IMR-90 (cell line): ENCODE measurements at regions not wholly inside any gene's neighbourhood (a gene's known extent, or its start where the extent isn't known, plus 50 kb on each side); places are given as distances from the start of the nearest gene placed in this dataset.

Source experiments
- ATAC-seq: fragments of 200-7000 bp; cut with Tn5 transposase; 2 replicates; pipeline ENCODE4 v1.9.1; 2020; ENCODE audit warnings: low read depth, mild to moderate bottlenecking, moderate library complexity
- BruUV-seq: library from RNA; stranded (reverse); fragments of 400-500 nt; replicated peaks from 2 replicates; lab custom pipeline; 2021; lab: Mats Ljungman, UMichigan
- CTCF ChIA-PET: fragments of 300-600 bp; formaldehyde crosslinking; extraction: SDS; loops from one replicate; lab custom pipeline; 2021; ENCODE audit warnings: antibody characterized with exemption; lab: Yijun Ruan, JAX
- POLR2A ChIA-PET: fragments of 300-600 bp; sonication (Branson Sonifier 250); formaldehyde crosslinking; loops from one replicate; lab custom pipeline; 2022; ENCODE audit warnings: antibody characterized with exemption; ENCODE audit not compliant: unreplicated experiment; lab: Charles Lee
- DNase-seq: peaks from one replicate; pipeline ENCODE4 v3.0.0; 2013
- H2AFZ ChIP-seq: replicated peaks from 2 replicates; pipeline ENCODE3; 2013; ENCODE audit warnings: low read length, mild to moderate bottlenecking; ENCODE audit not compliant: poor library complexity
- H2AK5ac ChIP-seq: 2 replicates; pipeline ENCODE4 v1.6.1; 2013; ENCODE audit warnings: low read depth, low read length, inconsistent platforms
- H2AK9ac ChIP-seq: replicated peaks from 2 replicates; pipeline ENCODE3; 2013; ENCODE audit warnings: mild to moderate bottlenecking, low read depth, low read length, moderate library complexity; ENCODE audit not compliant: poor library complexity
- H2BK120ac ChIP-seq: 2 replicates; pipeline ENCODE4 v1.6.1; 2013; ENCODE audit warnings: low read depth, low read length, inconsistent platforms
- H2BK15ac ChIP-seq: 3 replicates; pipeline ENCODE4 v1.6.1; 2013; ENCODE audit warnings: low read depth, low read length, inconsistent platforms
- H2BK20ac ChIP-seq: 2 replicates; pipeline ENCODE4 v1.6.1; 2013; ENCODE audit warnings: low read depth, mild to moderate bottlenecking, inconsistent platforms, low read length, moderate library complexity
- H2BK5ac ChIP-seq: 2 replicates; pipeline ENCODE4 v1.6.1; 2013; ENCODE audit warnings: mild to moderate bottlenecking, low read depth, low read length, inconsistent platforms; ENCODE audit not compliant: poor library complexity, severe bottlenecking
- H3K14ac ChIP-seq: replicated peaks from 2 replicates; pipeline ENCODE4 v1.6.1; 2013; ENCODE audit warnings: low read depth, low read length, inconsistent platforms
- H3K18ac ChIP-seq: 2 replicates; pipeline ENCODE4 v1.6.1; 2013; ENCODE audit warnings: low read depth, low read length, control low read depth
- H3K23ac ChIP-seq: 2 replicates; pipeline ENCODE4 v1.6.1; 2013; ENCODE audit warnings: low read depth, low read length, inconsistent platforms
- H3K27ac ChIP-seq: 2 replicates; pipeline ENCODE4 v1.5.1; 2013; ENCODE audit warnings: mild to moderate bottlenecking, control low read depth, low read length; ENCODE audit not compliant: insufficient read depth
- H3K27me3 ChIP-seq: 2 replicates; pipeline ENCODE4 v1.6.1; 2013; ENCODE audit warnings: low read length; ENCODE audit not compliant: control insufficient read depth, insufficient read depth
- H3K36me3 ChIP-seq: 2 replicates; pipeline ENCODE4 v1.6.1; 2013; ENCODE audit warnings: low read length, mixed read lengths; ENCODE audit not compliant: control insufficient read depth, insufficient read depth
- H3K4ac ChIP-seq: 2 replicates; pipeline ENCODE4 v1.6.1; 2013; ENCODE audit warnings: low read depth, low read length, inconsistent platforms
- H3K4me1 ChIP-seq: 2 replicates; pipeline ENCODE4 v1.6.1; 2013; ENCODE audit warnings: low read length, mixed read lengths; ENCODE audit not compliant: control insufficient read depth, insufficient read depth
- H3K4me2 ChIP-seq: 2 replicates; pipeline ENCODE4 v1.6.1; 2013; ENCODE audit warnings: low read depth, mild to moderate bottlenecking, control low read depth, low read length, moderate library complexity
- H3K4me3 ChIP-seq: 2 replicates; pipeline ENCODE4 v1.5.1; 2013; ENCODE audit warnings: low read depth, mild to moderate bottlenecking, control low read depth, low read length, moderate library complexity; ENCODE audit not compliant: insufficient read depth
- H3K56ac ChIP-seq: 2 replicates; pipeline ENCODE4 v1.6.1; 2013; ENCODE audit warnings: low read length, inconsistent platforms; ENCODE audit not compliant: insufficient read depth; ENCODE audit errors: extremely low read depth
- H3K79me1 ChIP-seq, 2 experiments: 2 replicates each; pipeline ENCODE4 v1.6.1; 2013; ENCODE audit warnings: low read length in 2 of 2, inconsistent platforms in 1 of 2, low read depth in 1 of 2
- H3K9ac ChIP-seq: 2 replicates; pipeline ENCODE4 v1.6.1; 2013; ENCODE audit warnings: low read depth, low read length, control low read depth
- H3K9me1 ChIP-seq: 2 replicates; pipeline ENCODE4 v1.6.1; 2013; ENCODE audit warnings: low read length, inconsistent platforms; ENCODE audit not compliant: insufficient read depth
- H3K9me3 ChIP-seq: 2 replicates; pipeline ENCODE4 v1.6.1; 2013; ENCODE audit warnings: low read length; ENCODE audit not compliant: control insufficient read depth, insufficient read depth
- H4K20me1 ChIP-seq: 2 replicates; pipeline ENCODE4 v1.6.1; 2013; ENCODE audit warnings: low read length, inconsistent platforms; ENCODE audit not compliant: insufficient read depth
- H4K5ac ChIP-seq: 2 replicates; pipeline ENCODE4 v1.6.1; 2013; ENCODE audit warnings: mild to moderate bottlenecking, low read depth, low read length, control low read depth
- H4K8ac ChIP-seq, 2 experiments: 2 replicates each; pipeline ENCODE4 v1.6.1; 2013; ENCODE audit warnings: low read depth in 2 of 2, low read length in 2 of 2, control low read depth in 1 of 2, inconsistent platforms in 1 of 2
- H4K91ac ChIP-seq: 2 replicates; pipeline ENCODE4 v1.6.1; 2013; ENCODE audit warnings: low read depth, low read length, inconsistent platforms; ENCODE audit not compliant: insufficient read depth
- CEBPB ChIP-seq: IDR thresholded peaks from 2 replicates; pipeline ENCODE4 v1.6.1; 2012; ENCODE audit warnings: low read depth, low read length, improper control_type of control experiment
- CHD1 ChIP-seq: IDR thresholded peaks from 2 replicates; pipeline ENCODE4 v1.6.1; 2012; ENCODE audit warnings: low read depth, low read length, improper control_type of control experiment
- MAFK ChIP-seq: IDR thresholded peaks from 2 replicates; pipeline ENCODE4 v1.6.1; 2012; ENCODE audit warnings: low read depth, low read length, improper control_type of control experiment
- MAZ ChIP-seq: IDR thresholded peaks from 2 replicates; pipeline ENCODE4 v1.6.1; 2012; ENCODE audit warnings: low read depth, mild to moderate bottlenecking, low read length, improper control_type of control experiment, moderate library complexity, borderline replicate concordance
- MXI1 ChIP-seq: IDR thresholded peaks from 2 replicates; pipeline ENCODE4 v1.6.1; 2012; ENCODE audit warnings: low read depth, mild to moderate bottlenecking, low read length, moderate library complexity, borderline replicate concordance
- NFE2L2 ChIP-seq: fragments of 150-350 bp; IDR thresholded peaks from 2 replicates; pipeline ENCODE4 v1.6.1; 2016; ENCODE audit warnings: low read depth, mild to moderate bottlenecking, low read length
- POLR2A ChIP-seq: IDR thresholded peaks from 2 replicates; pipeline ENCODE4 v1.6.1; 2012; ENCODE audit warnings: mild to moderate bottlenecking, low read depth, low read length
- RAD21 ChIP-seq: IDR thresholded peaks from 2 replicates; pipeline ENCODE4 v1.6.1; 2012; ENCODE audit warnings: low read length, improper control_type of control experiment
- RFX5 ChIP-seq: IDR thresholded peaks from 2 replicates; pipeline ENCODE4 v1.8.0; 2012; ENCODE audit warnings: low read depth, mild to moderate bottlenecking, low read length, moderate library complexity
- SMC3 ChIP-seq: fragments of 150-350 bp; IDR thresholded peaks from 2 replicates; pipeline ENCODE4 v1.6.1; 2016; ENCODE audit warnings: low read depth, mild to moderate bottlenecking, antibody characterized with exemption, low read length, moderate library complexity
- WGBS, 2 experiments: methylation state at CpG; one replicate each; pipeline versions ENCODE4 v1.1.5 to v1.1.7; 2013; ENCODE audit warnings: missing lambda C conversion rate in 2 of 2; ENCODE audit not compliant: insufficient read length in 1 of 2; ENCODE audit errors: extremely low coverage in 2 of 2; 5-methylcytosine and 5-hydroxymethylcytosine counted together
- dilution Hi-C: fragments of 300-500 bp; cut with HindIII; formaldehyde crosslinking; loops from one replicate; pipeline ENCODE4 v1.14.3; 2018; ENCODE audit warnings: low sequenced_read_pairs; ENCODE audit not compliant: unreplicated experiment
- in situ Hi-C: fragments of 300-500 bp; cut with MboI; formaldehyde crosslinking; loops from 3 replicates; pipeline ENCODE4 v1.14.3; 2019; ENCODE audit warnings: low sequenced_read_pairs, inconsistent platforms, mixed read lengths
- intact Hi-C: fragments of 100-400 bp; cut with micrococcal nuclease; formaldehyde crosslinking; loops from 2 replicates; pipeline ENCODE4 v1.10.0; 2022
- TF ChIP-seq, protein P1 (sequence below): conservative IDR thresholded peaks from 2 replicates; pipeline ENCODE4 v1.5.1; 2012; ENCODE audit warnings: mild to moderate bottlenecking, low read depth, low read length, improper control_type of control experiment
- TF ChIP-seq, protein P2 (sequence below): fragments of 150-350 bp; IDR thresholded peaks from 2 replicates; pipeline ENCODE4 v1.6.1; 2017; ENCODE audit warnings: mild to moderate bottlenecking, antibody characterized with exemption, low read length, low read depth
- TF ChIP-seq, protein P3 (sequence below): fragments of 150-350 bp; IDR thresholded peaks from 2 replicates; pipeline ENCODE4 v1.6.1; 2016; ENCODE audit warnings: low read depth, mild to moderate bottlenecking, low read length, moderate library complexity, borderline replicate concordance

GRCh38 chr1:88472298-88472697 is 211.8 kb upstream of the PKN2 start:
- no peak for TF ChIP-seq MXI1
- TF ChIP-seq NFE2L2, result no peak
- TF ChIP-seq, protein P1, sequence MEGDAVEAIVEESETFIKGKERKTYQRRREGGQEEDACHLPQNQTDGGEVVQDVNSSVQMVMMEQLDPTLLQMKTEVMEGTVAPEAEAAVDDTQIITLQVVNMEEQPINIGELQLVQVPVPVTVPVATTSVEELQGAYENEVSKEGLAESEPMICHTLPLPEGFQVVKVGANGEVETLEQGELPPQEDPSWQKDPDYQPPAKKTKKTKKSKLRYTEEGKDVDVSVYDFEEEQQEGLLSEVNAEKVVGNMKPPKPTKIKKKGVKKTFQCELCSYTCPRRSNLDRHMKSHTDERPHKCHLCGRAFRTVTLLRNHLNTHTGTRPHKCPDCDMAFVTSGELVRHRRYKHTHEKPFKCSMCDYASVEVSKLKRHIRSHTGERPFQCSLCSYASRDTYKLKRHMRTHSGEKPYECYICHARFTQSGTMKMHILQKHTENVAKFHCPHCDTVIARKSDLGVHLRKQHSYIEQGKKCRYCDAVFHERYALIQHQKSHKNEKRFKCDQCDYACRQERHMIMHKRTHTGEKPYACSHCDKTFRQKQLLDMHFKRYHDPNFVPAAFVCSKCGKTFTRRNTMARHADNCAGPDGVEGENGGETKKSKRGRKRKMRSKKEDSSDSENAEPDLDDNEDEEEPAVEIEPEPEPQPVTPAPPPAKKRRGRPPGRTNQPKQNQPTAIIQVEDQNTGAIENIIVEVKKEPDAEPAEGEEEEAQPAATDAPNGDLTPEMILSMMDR, result no peak
- TF ChIP-seq, protein P2, sequence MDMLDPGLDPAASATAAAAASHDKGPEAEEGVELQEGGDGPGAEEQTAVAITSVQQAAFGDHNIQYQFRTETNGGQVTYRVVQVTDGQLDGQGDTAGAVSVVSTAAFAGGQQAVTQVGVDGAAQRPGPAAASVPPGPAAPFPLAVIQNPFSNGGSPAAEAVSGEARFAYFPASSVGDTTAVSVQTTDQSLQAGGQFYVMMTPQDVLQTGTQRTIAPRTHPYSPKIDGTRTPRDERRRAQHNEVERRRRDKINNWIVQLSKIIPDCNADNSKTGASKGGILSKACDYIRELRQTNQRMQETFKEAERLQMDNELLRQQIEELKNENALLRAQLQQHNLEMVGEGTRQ, result no peak
- TF ChIP-seq RFX5, result no peak
- no peak for TF ChIP-seq RAD21
- TF ChIP-seq CHD1, result no peak
- no peak for TF ChIP-seq MAFK
- no peak for TF ChIP-seq POLR2A
- no peak for TF ChIP-seq MAZ
- TF ChIP-seq CEBPB, result no peak
- TF ChIP-seq, protein P3, sequence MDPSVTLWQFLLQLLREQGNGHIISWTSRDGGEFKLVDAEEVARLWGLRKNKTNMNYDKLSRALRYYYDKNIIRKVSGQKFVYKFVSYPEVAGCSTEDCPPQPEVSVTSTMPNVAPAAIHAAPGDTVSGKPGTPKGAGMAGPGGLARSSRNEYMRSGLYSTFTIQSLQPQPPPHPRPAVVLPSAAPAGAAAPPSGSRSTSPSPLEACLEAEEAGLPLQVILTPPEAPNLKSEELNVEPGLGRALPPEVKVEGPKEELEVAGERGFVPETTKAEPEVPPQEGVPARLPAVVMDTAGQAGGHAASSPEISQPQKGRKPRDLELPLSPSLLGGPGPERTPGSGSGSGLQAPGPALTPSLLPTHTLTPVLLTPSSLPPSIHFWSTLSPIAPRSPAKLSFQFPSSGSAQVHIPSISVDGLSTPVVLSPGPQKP, result no peak
- TF ChIP-seq SMC3, result no peak
- intact Hi-C loops, result no loop called here
- in situ Hi-C loops, result no loop called here
- ATAC-seq, result no peak
- no peaks in the 10 kb centered on the region for H3K9me3 ChIP-seq
- no peak overlapping the region for H4K8ac ChIP-seq
- no peak overlapping the region for H4K5ac ChIP-seq
- H3K4me3 ChIP-seq, result no peak overlapping the region
- H3K23ac ChIP-seq, result no peak overlapping the region
- no peaks in the 10 kb centered on the region for H3K36me3 ChIP-seq
- H2AFZ ChIP-seq, result no peak overlapping the region
- no peak overlapping the region for H2BK120ac ChIP-seq
- no peak overlapping the region for H3K18ac ChIP-seq
- no peak overlapping the region for H3K27ac ChIP-seq
- no peak overlapping the region for H2AK9ac ChIP-seq
- H3K79me1 ChIP-seq, result no peaks in the 10 kb centered on the region
- dilution Hi-C loops, result no loop called here
- H3K56ac ChIP-seq, result no peak overlapping the region
- H2AK5ac ChIP-seq, result no peak overlapping the region
- H3K9me1 ChIP-seq, result no peaks in the 10 kb centered on the region
- H2BK5ac ChIP-seq, result no peak overlapping the region
- H2BK15ac ChIP-seq, result no peak overlapping the region
- no peak overlapping the region for H4K91ac ChIP-seq
- no peak overlapping the region for H3K14ac ChIP-seq
- no peak overlapping the region for H3K4ac ChIP-seq
- no peak overlapping the region for H3K9ac ChIP-seq
- no peak overlapping the region for H3K4me2 ChIP-seq
- H3K27me3 ChIP-seq, result no peaks in the 10 kb centered on the region
- no peaks in the 10 kb centered on the region for H3K4me1 ChIP-seq
- no peaks in the 10 kb centered on the region for H4K20me1 ChIP-seq
- no TSS peak for BruUV-seq
- no peak overlapping the region for H2BK20ac ChIP-seq
- no peak for DNase-seq
- no CpG with 5 or more reads among the region's 2 CpGs for WGBS, 2 experiments
- POLR2A ChIA-PET, result no interaction called here
- CTCF ChIA-PET, result no interaction called here
